Coronary artery (tissue), 2 donors: ENCODE measurements at regions not wholly inside any gene's neighbourhood (a gene's known extent, or its start where the extent isn't known, plus 50 kb on each side); places are given as distances from the start of the nearest gene placed in this dataset.

ENCODE experiments used
- DNase-seq: peaks from one replicate; pipeline ENCODE4 v3.0.0-alpha.2; 2017; ENCODE audit warnings: low spot score
- H3K27ac ChIP-seq, 2 donors: fragments of 200-600 bp; sonication (generic); one replicate each; pipeline ENCODE4 v1.5.1; 2016 to 2019
- H3K4me3 ChIP-seq: fragments of 200-600 bp; sonication (generic); 2 replicates; pipeline ENCODE4 v1.5.1; 2016; ENCODE audit warnings: mild to moderate bottlenecking, moderate library complexity
- CTCF ChIP-seq: fragments of 200-600 bp; sonication (generic); IDR thresholded peaks from one replicate; pipeline ENCODE4 v1.5.1; 2019; ENCODE audit warnings: antibody characterized with exemption

GRCh38 chr1:229199261-229200243 lies 71.4 kb upstream of the RAB4A start:
- DNase-seq: no peak
- no peak overlapping the region for H3K27ac ChIP-seq
- H3K4me3 ChIP-seq: no peak overlapping the region
- TF ChIP-seq CTCF: no peak

- DNase-seq: no peak
- Histone ChIP-seq H3K27ac (no peak overlapping the region), H3K4me3 (no peak overlapping the region)
- TF ChIP-seq CTCF: no peak
These were observed 67.7 kb upstream of the RAB4A start for GRCh38 chr1:229203030-229203751.

GRCh38 chr1:229203991-229204632 lies 66.8 kb upstream of the RAB4A start:
- TF ChIP-seq CTCF: no peak
- DNase-seq: no peak
- H3K27ac ChIP-seq: peak overlapping the region; percentile 75 to 80
- H3K4me3 ChIP-seq: no peak overlapping the region

- no peak for DNase-seq
- TF ChIP-seq CTCF: no peak
- peak overlapping the region; percentile 18 for H3K4me3 ChIP-seq
- peak overlapping the region; percentile 75 to 80 for H3K27ac ChIP-seq
These were observed 65.8 kb upstream of the RAB4A start for GRCh38 chr1:229204921-229205777.

GRCh38 chr1:229205854-229206253 lies 65.1 kb upstream of the RAB4A start:
- TF ChIP-seq CTCF: no peak
- peak overlapping the region in 1 of 2 donors; percentile 80 for H3K27ac ChIP-seq
- H3K4me3 ChIP-seq: no peak overlapping the region
- no peak for DNase-seq

GRCh38 chr1:229207916-229208315 lies 63.0 kb upstream of the RAB4A start:
- no peak for TF ChIP-seq CTCF
- DNase-seq: no peak
- H3K27ac ChIP-seq: no peak overlapping the region
- H3K4me3 ChIP-seq: no peak overlapping the region
